Sigmoid colon (tissue), 4 donors: ENCODE measurements at regions not wholly inside any gene's neighbourhood (a gene's known extent, or its start where the extent isn't known, plus 50 kb on each side); places are given as distances from the start of the nearest gene placed in this dataset.

Source experiments
- POLR2AphosphoS5 ChIP-seq, 4 donors: sonication (generic); formaldehyde crosslinking; IDR thresholded peaks; one replicate each; pipeline ENCODE4 v1.6.1; 2017; ENCODE audit warnings: antibody characterized with exemption in 4 of 4
- TF ChIP-seq, protein P1 (sequence below), 4 experiments: fragments of 450-650 bp in 3 of 4; fragments of 200-600 bp in 1 of 4; IDR thresholded peaks; one replicate each; pipeline ENCODE4 v1.5.1; 2016 to 2019; ENCODE audit warnings: antibody characterized with exemption in 4 of 4, mild to moderate bottlenecking in 3 of 4, moderate library complexity in 2 of 4

DNA sequence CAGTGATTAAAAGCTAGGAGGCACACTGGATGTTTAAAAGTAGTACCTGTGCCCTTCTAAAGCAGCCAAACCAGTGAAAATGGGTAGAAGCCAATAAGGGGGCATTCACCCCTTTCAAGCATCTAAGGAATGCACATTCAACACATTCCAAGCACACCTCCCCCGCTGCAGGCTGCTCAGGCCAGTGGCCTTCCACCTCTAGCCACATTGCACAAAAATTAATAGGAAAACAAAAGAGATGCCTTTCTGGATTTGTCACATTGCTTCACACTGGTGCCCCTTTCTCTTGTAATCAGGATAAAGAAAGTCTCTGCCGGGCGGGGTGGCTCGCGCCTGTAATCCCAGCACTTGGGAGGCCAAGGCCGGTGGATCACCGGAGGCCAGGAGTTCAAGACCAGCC is 834.0 kb downstream of the USP25 start:
- TF ChIP-seq, protein P1, sequence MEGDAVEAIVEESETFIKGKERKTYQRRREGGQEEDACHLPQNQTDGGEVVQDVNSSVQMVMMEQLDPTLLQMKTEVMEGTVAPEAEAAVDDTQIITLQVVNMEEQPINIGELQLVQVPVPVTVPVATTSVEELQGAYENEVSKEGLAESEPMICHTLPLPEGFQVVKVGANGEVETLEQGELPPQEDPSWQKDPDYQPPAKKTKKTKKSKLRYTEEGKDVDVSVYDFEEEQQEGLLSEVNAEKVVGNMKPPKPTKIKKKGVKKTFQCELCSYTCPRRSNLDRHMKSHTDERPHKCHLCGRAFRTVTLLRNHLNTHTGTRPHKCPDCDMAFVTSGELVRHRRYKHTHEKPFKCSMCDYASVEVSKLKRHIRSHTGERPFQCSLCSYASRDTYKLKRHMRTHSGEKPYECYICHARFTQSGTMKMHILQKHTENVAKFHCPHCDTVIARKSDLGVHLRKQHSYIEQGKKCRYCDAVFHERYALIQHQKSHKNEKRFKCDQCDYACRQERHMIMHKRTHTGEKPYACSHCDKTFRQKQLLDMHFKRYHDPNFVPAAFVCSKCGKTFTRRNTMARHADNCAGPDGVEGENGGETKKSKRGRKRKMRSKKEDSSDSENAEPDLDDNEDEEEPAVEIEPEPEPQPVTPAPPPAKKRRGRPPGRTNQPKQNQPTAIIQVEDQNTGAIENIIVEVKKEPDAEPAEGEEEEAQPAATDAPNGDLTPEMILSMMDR (IDR thresholded peaks at IDR 0.05) = no peak
- TF ChIP-seq POLR2AphosphoS5 (IDR thresholded peaks at IDR 0.05) = no peak
